CD4-positive, alpha-beta T cell treated with Interleukin-4 for 1 hour (primary cell): ENCODE measurements at regions not wholly inside any gene's neighbourhood (a gene's known extent, or its start where the extent isn't known, plus 50 kb on each side); places are given as distances from the start of the nearest gene placed in this dataset.

Source experiments
- DNase-seq, 2 donors: peaks; one replicate each; pipeline ENCODE4 v3.0.0-alpha.2; 2020 to 2022

DNA sequence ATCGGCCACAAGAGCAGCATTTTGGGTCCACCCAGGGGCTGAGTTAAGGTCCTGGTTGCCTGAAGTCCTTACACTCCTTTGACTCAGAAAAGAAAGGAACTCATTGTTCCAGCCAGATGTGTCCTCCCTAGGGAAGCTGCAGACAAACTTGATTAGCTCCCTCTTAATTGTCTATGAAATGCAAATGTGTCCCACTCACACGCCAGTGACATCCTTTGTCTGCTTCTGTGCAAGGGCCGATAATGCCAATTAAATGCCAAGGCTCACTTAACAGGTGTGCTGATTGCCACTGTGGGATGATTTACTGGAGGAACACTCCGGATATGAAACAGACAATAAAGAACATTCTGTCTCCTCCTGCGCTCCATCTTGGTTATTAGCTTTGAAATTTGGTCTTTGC, 332.9 kb upstream of the CPEB2 start:
- DNase-seq = no peak

GRCh38 chr4:14671146-14671545, 331.1 kb upstream of the CPEB2 start:
- DNase-seq = no peak

DNA sequence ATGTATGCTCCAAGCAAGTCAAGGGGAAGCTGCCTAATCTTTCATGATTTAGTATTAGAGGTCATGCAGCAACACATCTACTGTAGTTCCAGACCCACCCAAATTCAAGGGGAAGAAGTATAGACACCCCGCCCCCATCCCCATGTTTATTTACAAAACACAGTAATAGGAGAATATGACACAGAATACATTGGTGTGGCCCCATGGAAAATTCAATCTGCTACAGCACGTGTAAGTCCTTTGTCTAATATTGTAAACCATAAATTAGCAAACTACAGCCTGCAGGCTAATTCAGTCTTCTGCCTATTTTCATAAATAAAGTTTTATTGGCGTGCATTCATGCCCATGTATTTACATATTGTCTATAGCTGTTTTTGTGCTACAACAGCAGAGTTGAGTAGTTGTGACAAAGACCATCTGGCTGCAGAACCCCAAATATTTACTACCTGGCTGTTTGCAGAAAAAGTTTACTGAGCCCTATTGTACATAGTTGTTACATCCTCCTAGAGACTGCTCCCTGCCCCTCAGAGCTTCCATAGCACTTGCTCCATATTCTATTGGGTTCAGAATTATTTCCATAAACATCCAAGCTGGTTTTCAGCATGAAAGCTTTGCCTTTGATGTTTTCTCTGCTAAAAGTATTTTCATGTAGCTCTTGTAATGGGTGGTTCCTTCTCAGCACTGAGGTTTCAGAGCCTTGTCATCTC, 326.8 kb upstream of the CPEB2 start:
- DNase-seq = no peak

DNA sequence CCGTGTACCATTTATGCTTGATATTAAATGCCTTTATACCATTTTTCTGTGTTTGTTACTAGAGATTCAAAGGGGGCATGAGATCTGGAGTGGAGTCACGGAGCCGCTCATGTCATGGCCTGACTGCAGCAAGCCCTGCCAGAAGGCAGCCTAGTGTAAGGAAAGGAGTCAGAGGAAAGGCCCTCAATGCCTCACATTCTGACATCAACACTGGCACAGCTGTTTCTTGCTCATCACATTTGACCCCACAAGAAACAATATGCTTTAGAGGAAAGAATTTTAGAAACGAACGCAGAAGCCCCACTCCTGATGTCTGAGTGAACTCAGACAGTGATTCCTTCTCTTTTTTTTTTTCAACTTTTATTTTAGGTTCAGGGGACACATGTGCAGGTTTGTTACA, 322.4 kb upstream of the CPEB2 start:
- no peak for DNase-seq

DNA sequence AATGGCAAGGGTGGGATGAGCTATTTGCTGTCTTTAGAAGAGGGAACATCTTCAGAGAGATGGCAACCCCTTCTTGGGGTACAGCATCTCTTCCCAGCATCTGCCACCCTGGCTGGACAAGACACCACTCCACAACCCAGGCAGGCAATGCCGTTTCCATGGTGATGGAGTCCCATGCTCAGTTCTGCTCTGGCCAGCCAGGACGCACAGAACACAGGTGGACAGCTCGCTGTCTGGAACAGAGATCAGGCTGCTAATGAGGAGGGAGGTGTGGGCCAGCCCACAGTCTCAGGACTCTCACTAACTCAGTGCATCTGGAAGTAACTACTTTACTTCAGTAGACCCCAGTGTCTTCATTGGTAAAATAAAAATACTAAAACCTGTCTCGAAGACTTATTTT, 321.0 kb upstream of the CPEB2 start:
- no peak for DNase-seq

DNA sequence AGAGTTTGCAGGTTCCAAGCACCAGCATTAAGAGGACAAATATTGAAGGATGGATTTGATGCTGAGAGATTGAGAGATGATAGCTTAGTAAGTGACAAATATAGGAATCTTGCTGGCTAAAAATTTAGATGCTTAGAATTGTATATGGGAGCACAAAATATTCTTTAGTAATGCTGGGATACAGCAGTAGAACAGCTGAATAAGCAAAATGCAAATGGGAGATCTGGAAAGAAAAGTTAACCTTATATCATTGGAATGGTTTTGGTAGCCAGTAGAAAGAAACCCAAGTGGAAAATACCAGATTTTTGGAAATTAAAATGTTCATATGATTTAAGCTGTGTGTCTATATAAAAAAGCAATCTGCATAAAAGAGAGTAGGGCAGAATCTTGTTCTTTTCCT, 308.6 kb upstream of the CPEB2 start:
- no peak for DNase-seq

DNA sequence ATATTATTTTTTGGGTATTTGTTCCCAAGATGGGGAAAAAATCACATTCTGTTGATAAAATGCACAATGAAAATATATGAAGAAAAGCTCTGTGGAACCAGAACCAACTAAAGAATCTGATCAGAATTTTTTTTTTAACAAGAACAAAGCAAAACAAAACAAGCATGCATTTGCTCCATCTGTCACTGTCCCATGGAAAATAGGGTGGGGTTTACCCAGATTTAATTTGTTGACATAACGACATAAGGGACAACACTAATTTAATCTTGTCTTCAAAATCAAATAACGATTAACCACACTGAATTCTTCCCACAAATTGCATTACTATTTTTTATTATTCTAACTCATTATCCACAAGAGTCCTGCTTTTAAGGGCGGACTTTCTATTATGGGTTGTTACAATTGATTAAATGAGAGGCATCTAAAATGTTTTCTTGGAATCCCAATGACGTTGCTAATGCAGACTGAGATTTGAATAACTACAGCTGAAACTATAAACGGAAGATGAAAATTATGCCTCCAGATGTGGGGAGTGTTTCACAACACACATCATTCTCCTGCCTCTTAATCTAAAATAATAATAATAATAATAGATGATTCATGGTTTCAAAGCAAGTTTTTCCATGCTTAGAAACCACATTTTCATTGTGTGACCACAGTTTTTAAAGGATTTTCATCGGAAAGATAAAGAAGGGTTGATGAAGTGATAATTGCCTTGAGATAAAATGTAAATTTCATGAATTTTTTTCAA, 307.0 kb upstream of the CPEB2 start:
- DNase-seq = no peak

- DNase-seq = no peak
These were observed 302.2 kb upstream of the CPEB2 start for GRCh38 chr4:14700083-14700482.

DNA sequence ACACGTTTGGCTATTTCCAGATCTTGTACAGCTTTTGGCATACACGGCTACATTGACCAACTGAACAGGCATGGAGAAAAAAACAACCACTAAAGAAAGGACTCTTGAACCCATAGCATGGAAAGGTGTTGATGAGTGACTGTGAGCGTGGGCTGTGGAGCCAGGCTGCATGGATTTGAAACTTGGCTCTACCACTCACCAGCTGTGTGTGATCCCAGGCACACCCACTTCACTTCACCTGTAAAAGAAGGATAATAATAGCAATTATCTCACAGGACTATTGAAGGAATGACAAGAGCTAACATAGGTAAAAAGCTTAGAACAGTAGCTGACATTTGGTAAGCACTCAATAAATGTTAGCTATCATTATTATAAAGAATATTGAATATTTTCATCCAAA, 301.7 kb upstream of the CPEB2 start:
- no peak for DNase-seq

GRCh38 chr4:14701389-14701788, 300.9 kb upstream of the CPEB2 start:
- no peak for DNase-seq

- DNase-seq = no peak
These were observed 300.4 kb upstream of the CPEB2 start for GRCh38 chr4:14701896-14702295.

DNA sequence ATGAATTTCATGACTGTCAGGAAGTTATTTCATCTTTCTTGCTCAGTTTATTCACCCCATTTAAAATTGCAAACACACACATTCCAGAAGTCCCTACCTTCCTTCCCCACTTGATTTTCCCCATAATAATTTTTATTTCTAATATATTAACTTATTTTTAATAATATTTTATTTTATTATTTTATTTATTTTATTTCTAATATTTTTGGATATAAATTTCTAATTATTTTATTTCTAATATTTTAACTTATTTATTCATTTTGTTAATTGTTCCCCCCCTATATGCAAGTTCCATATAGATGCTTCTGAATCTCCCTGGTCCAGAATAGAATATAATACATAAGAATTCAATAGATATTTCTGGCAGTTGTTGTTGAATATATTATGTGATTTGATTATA, 293.7 kb upstream of the CPEB2 start:
- DNase-seq = no peak

DNA sequence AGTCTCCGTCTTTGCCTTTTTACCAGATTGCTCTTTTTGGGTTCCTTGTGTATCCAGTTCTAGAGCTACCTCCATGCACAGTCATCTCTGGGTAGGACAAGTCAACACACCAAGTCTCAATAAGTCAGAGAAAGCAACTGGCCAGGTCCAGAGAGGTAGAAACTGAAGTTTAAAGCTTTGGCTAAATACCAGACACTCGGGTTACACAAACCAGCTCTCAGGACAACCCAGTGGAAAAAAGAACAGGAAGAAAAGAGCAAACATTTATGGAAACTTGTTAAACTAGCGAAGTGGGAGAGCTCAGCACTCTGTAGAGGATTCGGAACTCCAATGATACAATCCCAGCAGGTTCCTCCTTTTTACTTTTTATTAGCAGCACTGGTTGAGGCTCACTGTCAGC, 291.0 kb upstream of the CPEB2 start:
- DNase-seq = no peak

GRCh38 chr4:14716691-14717090, 285.6 kb upstream of the CPEB2 start:
- DNase-seq = no peak

GRCh38 chr4:14719053-14719452, 283.2 kb upstream of the CPEB2 start:
- no peak for DNase-seq

DNA sequence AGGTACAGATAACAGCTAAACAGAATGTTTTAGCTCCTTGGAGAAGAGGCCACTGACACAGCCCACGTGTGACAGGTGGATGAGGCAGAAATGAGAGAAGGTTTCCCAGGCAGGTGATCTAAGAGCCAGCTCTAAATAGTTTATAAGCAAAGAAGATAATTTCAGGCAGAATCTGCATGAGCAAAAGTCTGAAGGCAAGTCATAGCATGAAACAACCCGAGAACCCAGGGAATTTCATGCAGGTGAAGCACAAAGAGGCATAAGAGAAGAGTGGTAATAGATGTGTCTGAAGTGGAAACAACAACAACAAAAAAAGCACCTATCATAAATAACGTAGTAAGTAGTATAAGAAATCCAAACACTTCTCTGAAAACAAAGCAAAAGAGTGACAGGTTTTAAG, 275.8 kb upstream of the CPEB2 start:
- no peak for DNase-seq

DNA sequence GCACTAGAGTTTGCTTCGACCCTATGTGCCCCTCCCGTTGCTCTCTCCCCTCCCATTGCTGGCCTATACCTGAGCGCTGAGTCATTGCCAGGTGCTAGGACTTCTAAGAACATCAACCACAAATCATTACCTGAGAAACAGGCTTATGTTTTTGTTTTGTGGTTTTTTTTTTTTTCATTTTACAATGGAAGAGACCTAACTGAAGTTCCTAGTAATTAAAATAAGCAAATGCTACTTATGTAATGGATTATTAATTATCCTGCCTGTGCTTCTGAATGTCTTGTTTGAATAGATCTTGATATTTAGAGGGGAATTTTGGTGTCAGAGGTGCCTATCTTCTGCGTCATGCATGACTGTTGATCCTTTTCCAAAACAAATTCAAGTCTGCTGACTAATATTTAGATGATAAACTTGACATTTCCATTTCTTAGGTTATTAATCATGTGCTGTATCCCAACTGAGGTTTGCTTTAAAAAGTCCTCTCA, 275.4 kb upstream of the CPEB2 start:
- no peak for DNase-seq

DNA sequence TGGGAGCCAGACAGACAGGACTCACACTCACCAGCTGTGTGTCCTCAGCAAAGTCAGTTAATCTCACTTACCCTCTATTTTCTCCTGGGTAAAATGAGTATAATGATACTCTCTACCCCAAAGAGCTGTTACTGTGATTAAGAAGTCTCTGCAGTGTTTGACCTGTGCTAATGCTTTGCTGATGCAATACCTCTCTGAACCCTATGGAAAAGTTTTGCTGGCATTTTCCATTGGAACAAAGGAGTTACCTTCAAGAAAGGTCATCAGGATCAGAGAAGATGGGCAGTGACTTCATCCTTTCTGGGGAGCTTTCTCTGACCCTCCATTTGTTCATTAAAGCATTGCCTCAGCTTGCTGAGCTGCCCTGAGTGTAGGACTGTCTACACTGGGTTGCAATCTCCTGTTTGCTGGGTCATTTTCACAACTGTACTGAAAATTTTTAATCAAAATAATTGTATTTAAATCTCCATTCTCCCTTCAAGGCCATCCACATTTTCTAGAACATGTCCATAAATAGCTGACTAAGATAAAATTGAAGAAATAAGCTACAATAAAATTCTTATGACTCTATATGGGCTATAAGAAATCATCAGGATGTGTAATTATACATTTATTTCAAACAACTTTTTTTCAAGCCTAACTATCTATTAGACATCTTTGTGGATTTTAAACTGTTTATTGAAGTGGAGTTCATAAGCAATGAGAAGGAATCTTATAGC, 272.8 kb upstream of the CPEB2 start:
- DNase-seq = no peak

GRCh38 chr4:14742054-14742453, 260.2 kb upstream of the CPEB2 start:
- no peak for DNase-seq

DNA sequence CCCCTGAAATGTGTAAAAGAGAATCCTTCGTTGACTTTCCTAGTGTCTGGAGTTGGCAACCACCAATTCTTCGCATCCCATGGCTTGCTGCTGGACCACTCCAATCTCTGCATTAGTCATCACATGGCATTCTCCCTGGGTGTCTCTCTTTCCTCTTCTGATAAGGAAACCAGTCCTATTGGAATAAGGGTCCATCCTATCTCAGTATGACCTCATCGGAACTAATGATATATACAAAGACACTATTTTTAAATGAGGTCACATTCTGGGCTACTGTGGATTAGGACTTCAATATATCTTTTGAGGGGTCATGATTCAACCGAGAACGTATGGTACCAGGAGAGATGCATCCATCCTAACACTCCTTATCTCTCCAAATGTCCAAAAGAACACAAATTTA, 259.1 kb upstream of the CPEB2 start:
- no peak for DNase-seq

- DNase-seq = no peak
These were observed 258.7 kb upstream of the CPEB2 start for GRCh38 chr4:14743601-14744000.

- no peak for DNase-seq
These were observed 257.9 kb upstream of the CPEB2 start for GRCh38 chr4:14744346-14744745.

- DNase-seq = no peak
These were observed 252.4 kb upstream of the CPEB2 start for GRCh38 chr4:14749910-14750309.
